OCI-LY1 (cell line): ENCODE measurements at regions not wholly inside any gene's neighbourhood (a gene's known extent, or its start where the extent isn't known, plus 50 kb on each side); places are given as distances from the start of the nearest gene placed in this dataset.

ENCODE experiments used
- H2AFZ ChIP-seq: fragments of 200-600 bp; sonication (generic), shearing (Covaris generic); 2 replicates; pipeline ENCODE4 v1.6.0; 2014; ENCODE audit warnings: antibody characterized with exemption, mild to moderate bottlenecking, low read length
- H3F3A ChIP-seq: fragments of 200-600 bp; sonication (generic), shearing (Covaris generic); 2 replicates; pipeline ENCODE4 v1.6.0; 2014; ENCODE audit warnings: mild to moderate bottlenecking, antibody characterized with exemption, low read length, moderate library complexity; ENCODE audit not compliant: insufficient read depth
- H3K27ac ChIP-seq: fragments of 200-600 bp; sonication (generic); 2 replicates; pipeline ENCODE4 v1.5.1; 2014; ENCODE audit warnings: low read length, mixed run types, mild to moderate bottlenecking, low read depth; ENCODE audit not compliant: poor library complexity, severe bottlenecking
- H3K27me3 ChIP-seq: fragments of 200-600 bp; sonication (generic); 2 replicates; pipeline ENCODE4 v1.6.0; 2014; ENCODE audit warnings: antibody characterized with exemption, mild to moderate bottlenecking, low read length, moderate library complexity; ENCODE audit not compliant: insufficient read depth
- H3K36me3 ChIP-seq: fragments of 200-600 bp; sonication (generic); 2 replicates; pipeline ENCODE4 v1.6.1; 2014; ENCODE audit warnings: mild to moderate bottlenecking, antibody characterized with exemption, low read length, moderate library complexity, mixed read lengths; ENCODE audit not compliant: insufficient read depth
- H3K4me1 ChIP-seq: fragments of 200-600 bp; sonication (generic); 2 replicates; pipeline ENCODE4 v1.5.1; 2014; ENCODE audit warnings: mild to moderate bottlenecking, low read length, moderate library complexity; ENCODE audit not compliant: insufficient read depth, severe bottlenecking
- H3K4me2 ChIP-seq: fragments of 200-600 bp; sonication (generic), shearing (Covaris generic); 2 replicates; pipeline ENCODE4 v1.6.1; 2014; ENCODE audit warnings: low read length
- H3K4me3 ChIP-seq: fragments of 200-600 bp; sonication (generic); 2 replicates; pipeline ENCODE4 v1.5.1; 2014; ENCODE audit warnings: low read length, low read depth, mild to moderate bottlenecking, mixed read lengths; ENCODE audit not compliant: poor library complexity, severe bottlenecking
- H3K79me2 ChIP-seq: fragments of 200-600 bp; shearing (Covaris generic); 2 replicates; pipeline ENCODE4 v1.6.1; 2016; ENCODE audit warnings: mixed run types, low read length, mixed read lengths; ENCODE audit not compliant: insufficient read depth
- H3K9ac ChIP-seq: fragments of 200-600 bp; sonication (generic), shearing (Covaris generic); 2 replicates; pipeline ENCODE4 v1.6.1; 2014; ENCODE audit warnings: mild to moderate bottlenecking, low read length, mixed read lengths
- H3K9me2 ChIP-seq: fragments of 200-600 bp; sonication (generic), shearing (Covaris generic); 2 replicates; pipeline ENCODE4 v1.6.1; 2014; ENCODE audit warnings: low read depth, mild to moderate bottlenecking, low read length, mixed read lengths
- H3K9me3 ChIP-seq: fragments of 200-600 bp; shearing (Covaris generic); 2 replicates; pipeline ENCODE4 v1.6.1; 2014; ENCODE audit warnings: low read length, mixed read lengths
- H4K20me1 ChIP-seq: fragments of 200-600 bp; sonication (generic), shearing (Covaris generic); 2 replicates; pipeline ENCODE4 v1.6.0; 2016; ENCODE audit warnings: mild to moderate bottlenecking, low read length; ENCODE audit not compliant: insufficient read depth
- CTCF ChIP-seq: fragments of 200-600 bp; sonication (generic), shearing (Covaris generic); IDR thresholded peaks from 2 replicates; pipeline ENCODE4 v1.5.1; 2017; ENCODE audit warnings: mild to moderate bottlenecking, antibody characterized with exemption, low read length, moderate library complexity, mixed read lengths
- EZH2 ChIP-seq: fragments of 200-600 bp; sonication (generic), shearing (Covaris generic); IDR thresholded peaks from 2 replicates; pipeline ENCODE4 v1.8.0; 2017; ENCODE audit warnings: borderline replicate concordance, mixed run types, mild to moderate bottlenecking, antibody characterized with exemption, low read length, moderate library complexity, mixed read lengths

GRCh38 chr1:157284451-157284850 is 146.3 kb upstream of the ETV3 start:
- TF ChIP-seq EZH2 (no peak), CTCF (no peak)

GRCh38 chr1:157279802-157280140 is 141.6 kb upstream of the ETV3 start:
- no peaks in the 10 kb centered on the region for H3K36me3 ChIP-seq
- H3K4me2 ChIP-seq = no peak overlapping the region
- H3K4me3 ChIP-seq = no peak overlapping the region
- H3K27ac ChIP-seq = no peak overlapping the region
- no peaks in the 10 kb centered on the region for H3K9me2 ChIP-seq
- H3K9ac ChIP-seq = no peak overlapping the region
- H3K27me3 ChIP-seq = peaks cover 3% of the 10 kb centered on the region; the same call in 1 of the 2 replicates
- no peak overlapping the region for H2AFZ ChIP-seq
- no peaks in the 10 kb centered on the region for H3K9me3 ChIP-seq
- no peaks in the 10 kb centered on the region for H3K4me1 ChIP-seq
- no peaks in the 10 kb centered on the region for H4K20me1 ChIP-seq
- H3K79me2 ChIP-seq = no peaks in the 10 kb centered on the region
- no peak for TF ChIP-seq EZH2
- TF ChIP-seq CTCF = no peak
- no peaks in the 10 kb centered on the region for H3F3A ChIP-seq

More at GRCh38 chr1:157284451-157284850, 146.3 kb upstream of the ETV3 start:
- H3K9ac ChIP-seq = no peak overlapping the region
- H3K4me3 ChIP-seq = no peak overlapping the region
- H4K20me1 ChIP-seq = no peaks in the 10 kb centered on the region
- no peaks in the 10 kb centered on the region for H3K9me3 ChIP-seq
- H3K4me2 ChIP-seq = no peak overlapping the region
- H3K9me2 ChIP-seq = no peaks in the 10 kb centered on the region
- H3K4me1 ChIP-seq = no peaks in the 10 kb centered on the region
- no peak overlapping the region for H3K27ac ChIP-seq
- H2AFZ ChIP-seq = no peak overlapping the region
- H3K79me2 ChIP-seq = no peaks in the 10 kb centered on the region
- no peaks in the 10 kb centered on the region; the same call in 1 of the 2 replicates for H3K27me3 ChIP-seq
- H3F3A ChIP-seq = no peaks in the 10 kb centered on the region
- H3K36me3 ChIP-seq = no peaks in the 10 kb centered on the region

- no peaks in the 10 kb centered on the region for H3K79me2 ChIP-seq
- peaks cover 3% of the 10 kb centered on the region; the same call in 1 of the 2 replicates for H3K27me3 ChIP-seq
- H3K9ac ChIP-seq = no peak overlapping the region
- H3K4me1 ChIP-seq = no peaks in the 10 kb centered on the region
- no peaks in the 10 kb centered on the region for H3K9me3 ChIP-seq
- H3F3A ChIP-seq = no peaks in the 10 kb centered on the region
- H3K4me2 ChIP-seq = no peak overlapping the region
- H3K9me2 ChIP-seq = no peaks in the 10 kb centered on the region
- no peak overlapping the region for H3K27ac ChIP-seq
- H2AFZ ChIP-seq = no peak overlapping the region
- H4K20me1 ChIP-seq = no peaks in the 10 kb centered on the region
- no peak overlapping the region for H3K4me3 ChIP-seq
- no peaks in the 10 kb centered on the region for H3K36me3 ChIP-seq
- TF ChIP-seq EZH2 (no peak), CTCF (no peak)
Observed at GRCh38 chr1:157279138-157279801, 141.1 kb upstream of the ETV3 start.
